GM23338 (cell line): ENCODE measurements at regions not wholly inside any gene's neighbourhood (a gene's known extent, or its start where the extent isn't known, plus 50 kb on each side); places are given as distances from the start of the nearest gene placed in this dataset.

ENCODE experiments used
- ATAC-seq: fragments of 200-7000 bp; cut with Tn5 transposase; 3 replicates; pipeline ENCODE4 v1.9.1; 2020
- DNase-seq: peaks from one replicate; pipeline ENCODE4 v3.0.0-alpha.2; 2015; ENCODE audit warnings: low spot score
- H2AFZ ChIP-seq: fragments of 200-600 bp; sonication (generic); 2 replicates; pipeline ENCODE4 v1.8.0; 2016; ENCODE audit warnings: antibody characterized with exemption, mild to moderate bottlenecking, moderate library complexity
- H3F3A ChIP-seq: fragments of 200-600 bp; sonication (generic); replicated peaks from 2 replicates; pipeline ENCODE4 v1.8.0; 2017; ENCODE audit warnings: antibody characterized with exemption, mixed run types, low read depth
- H3K27ac ChIP-seq: fragments of 200-600 bp; sonication (generic); 2 replicates; pipeline ENCODE4 v1.6.1; 2016; ENCODE audit warnings: low read depth
- H3K27me3 ChIP-seq: fragments of 200-600 bp; sonication (generic); 2 replicates; pipeline ENCODE4 v1.8.0; 2016; ENCODE audit warnings: mild to moderate bottlenecking, mixed run types, moderate library complexity; ENCODE audit not compliant: insufficient read depth
- H3K36me3 ChIP-seq: fragments of 200-600 bp; sonication (generic); 2 replicates; pipeline ENCODE4 v1.8.0; 2016; ENCODE audit warnings: mild to moderate bottlenecking; ENCODE audit not compliant: insufficient read depth
- H3K4me1 ChIP-seq: fragments of 200-600 bp; sonication (generic); 2 replicates; pipeline ENCODE4 v1.8.0; 2016; ENCODE audit warnings: mild to moderate bottlenecking, moderate library complexity; ENCODE audit not compliant: insufficient read depth
- H3K4me2 ChIP-seq: fragments of 200-600 bp; sonication (generic); 2 replicates; pipeline ENCODE4 v1.7.1; 2017; ENCODE audit warnings: mixed run types
- H3K4me3 ChIP-seq: fragments of 200-600 bp; sonication (generic); 2 replicates; pipeline ENCODE4 v1.6.1; 2016; ENCODE audit warnings: mixed run types
- H3K79me2 ChIP-seq: fragments of 200-600 bp; sonication (generic); replicated peaks from 2 replicates; pipeline ENCODE4 v1.8.0; 2017; ENCODE audit warnings: mild to moderate bottlenecking; ENCODE audit not compliant: insufficient read depth
- H3K9me2 ChIP-seq: fragments of 200-600 bp; sonication (generic); 2 replicates; pipeline ENCODE4 v1.8.0; 2017; ENCODE audit not compliant: insufficient read depth
- H4K20me1 ChIP-seq: fragments of 200-600 bp; sonication (generic); replicated peaks from 2 replicates; pipeline ENCODE4 v1.8.0; 2017; ENCODE audit warnings: mild to moderate bottlenecking; ENCODE audit not compliant: insufficient read depth
- H3K27ac Mint-ChIP-seq: 2 replicates; pipeline ENCODE4 v1.8.0; 2020; ENCODE audit warnings: inconsistent platforms, mild to moderate bottlenecking, moderate library complexity, mixed read lengths
- H3K27me3 Mint-ChIP-seq: 3 replicates; pipeline ENCODE4 v1.8.0; 2022; ENCODE audit warnings: low read depth, mild to moderate bottlenecking, moderate library complexity, mixed read lengths, inconsistent platforms; ENCODE audit not compliant: insufficient read depth, poor library complexity
- H3K36me3 Mint-ChIP-seq: 3 replicates; pipeline ENCODE4 v1.8.0; 2021; ENCODE audit warnings: low read depth, mild to moderate bottlenecking, inconsistent platforms, moderate library complexity, mixed read lengths
- H3K4me1 Mint-ChIP-seq: 3 replicates; pipeline ENCODE4 v1.8.0; 2020; ENCODE audit warnings: mild to moderate bottlenecking, inconsistent platforms, mixed read lengths
- H3K4me3 Mint-ChIP-seq: 3 replicates; pipeline ENCODE4 v1.8.0; 2021; ENCODE audit warnings: moderate library complexity, mild to moderate bottlenecking, inconsistent platforms, mixed read lengths
- H3K9me3 Mint-ChIP-seq: 3 replicates; pipeline ENCODE4 v1.8.0; 2020; ENCODE audit warnings: moderate library complexity, mild to moderate bottlenecking, inconsistent platforms, mixed read lengths
- CREB1 ChIP-seq: fragments of 250-450 bp; sonication (Bioruptor Pico); IDR thresholded peaks from 2 replicates; pipeline ENCODE4 v1.5.0; 2020; ENCODE audit warnings: low read depth, mild to moderate bottlenecking, moderate library complexity
- EZH2 ChIP-seq: fragments of 200-600 bp; sonication (generic); IDR thresholded peaks from one replicate; pipeline ENCODE4 v1.8.0; 2017; ENCODE audit warnings: antibody characterized with exemption, mild to moderate bottlenecking, low read depth; ENCODE audit not compliant: unreplicated experiment
- EZH2phosphoT487 ChIP-seq: fragments of 200-600 bp; sonication (generic); IDR thresholded peaks from one replicate; pipeline ENCODE4 v1.8.1; 2018; ENCODE audit warnings: antibody characterized with exemption; ENCODE audit not compliant: unreplicated experiment
- NANOG ChIP-seq: IDR thresholded peaks from 2 replicates; pipeline ENCODE4 v1.6.1; 2016; ENCODE audit warnings: antibody characterized with exemption, borderline replicate concordance
- POLR2AphosphoS5 ChIP-seq: IDR thresholded peaks from 2 replicates; pipeline ENCODE4 v1.6.1; 2016; ENCODE audit warnings: antibody characterized with exemption, low read depth
- ZNF114 ChIP-seq: fragments of 250-450 bp; sonication (Bioruptor Pico); IDR thresholded peaks from 2 replicates; pipeline ENCODE4 v1.5.0; 2020; ENCODE audit warnings: mild to moderate bottlenecking, moderate library complexity
- ZNF331 ChIP-seq: fragments of 250-450 bp; sonication (Bioruptor Pico); IDR thresholded peaks from 2 replicates; pipeline ENCODE4 v1.5.0; 2020; ENCODE audit warnings: low read depth, mild to moderate bottlenecking, moderate library complexity
- TF ChIP-seq, protein P1 (sequence below), 2 experiments: fragments of 200-600 bp in 1 of 2; sonication (generic) in 1 of 2; conservative IDR thresholded peaks; 2 replicates each; pipeline versions ENCODE4 v1.5.1 to v1.6.1; 2016 to 2017; ENCODE audit warnings: antibody characterized with exemption in 2 of 2, low read depth in 2 of 2, mild to moderate bottlenecking in 2 of 2, moderate library complexity in 1 of 2
- TF ChIP-seq, protein P2 (sequence below): IDR thresholded peaks from 2 replicates; pipeline ENCODE4 v1.6.1; 2016; ENCODE audit warnings: antibody characterized with exemption
- TF ChIP-seq, protein P3 (sequence below): IDR thresholded peaks from one replicate; pipeline ENCODE4 v1.6.1; 2018; ENCODE audit warnings: antibody characterized with exemption; ENCODE audit not compliant: unreplicated experiment

DNA sequence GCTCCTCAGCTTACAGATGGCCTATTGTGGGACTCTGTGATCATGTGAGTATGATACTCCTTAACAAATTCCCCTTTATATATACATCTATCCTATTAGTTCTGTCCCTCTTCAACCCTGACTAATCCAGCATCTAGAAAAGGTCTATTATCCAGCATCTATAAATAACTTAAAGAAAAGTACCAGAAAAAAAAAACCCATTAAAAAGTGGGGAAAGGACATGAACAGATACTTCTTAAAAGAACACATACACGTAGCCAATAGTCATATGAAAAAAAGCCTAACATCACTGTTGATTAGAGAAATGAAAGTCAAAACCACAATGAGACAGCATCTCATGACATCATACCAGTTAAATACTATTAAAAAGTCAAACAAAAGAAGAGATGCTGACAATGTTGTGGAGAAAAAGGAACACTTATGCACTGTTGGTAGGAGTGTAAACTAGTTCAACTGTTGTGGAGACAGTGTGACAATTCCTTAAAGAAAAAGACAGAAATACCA lies 549.5 kb upstream of the GRM3 start (continued):
- TF ChIP-seq, protein P1, sequence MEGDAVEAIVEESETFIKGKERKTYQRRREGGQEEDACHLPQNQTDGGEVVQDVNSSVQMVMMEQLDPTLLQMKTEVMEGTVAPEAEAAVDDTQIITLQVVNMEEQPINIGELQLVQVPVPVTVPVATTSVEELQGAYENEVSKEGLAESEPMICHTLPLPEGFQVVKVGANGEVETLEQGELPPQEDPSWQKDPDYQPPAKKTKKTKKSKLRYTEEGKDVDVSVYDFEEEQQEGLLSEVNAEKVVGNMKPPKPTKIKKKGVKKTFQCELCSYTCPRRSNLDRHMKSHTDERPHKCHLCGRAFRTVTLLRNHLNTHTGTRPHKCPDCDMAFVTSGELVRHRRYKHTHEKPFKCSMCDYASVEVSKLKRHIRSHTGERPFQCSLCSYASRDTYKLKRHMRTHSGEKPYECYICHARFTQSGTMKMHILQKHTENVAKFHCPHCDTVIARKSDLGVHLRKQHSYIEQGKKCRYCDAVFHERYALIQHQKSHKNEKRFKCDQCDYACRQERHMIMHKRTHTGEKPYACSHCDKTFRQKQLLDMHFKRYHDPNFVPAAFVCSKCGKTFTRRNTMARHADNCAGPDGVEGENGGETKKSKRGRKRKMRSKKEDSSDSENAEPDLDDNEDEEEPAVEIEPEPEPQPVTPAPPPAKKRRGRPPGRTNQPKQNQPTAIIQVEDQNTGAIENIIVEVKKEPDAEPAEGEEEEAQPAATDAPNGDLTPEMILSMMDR (conservative IDR thresholded peaks at IDR 0.05; ENCODE audit: low read depth in 2 of 2) = no peak
- TF ChIP-seq EZH2 (no peak), NANOG (no peak)

DNA sequence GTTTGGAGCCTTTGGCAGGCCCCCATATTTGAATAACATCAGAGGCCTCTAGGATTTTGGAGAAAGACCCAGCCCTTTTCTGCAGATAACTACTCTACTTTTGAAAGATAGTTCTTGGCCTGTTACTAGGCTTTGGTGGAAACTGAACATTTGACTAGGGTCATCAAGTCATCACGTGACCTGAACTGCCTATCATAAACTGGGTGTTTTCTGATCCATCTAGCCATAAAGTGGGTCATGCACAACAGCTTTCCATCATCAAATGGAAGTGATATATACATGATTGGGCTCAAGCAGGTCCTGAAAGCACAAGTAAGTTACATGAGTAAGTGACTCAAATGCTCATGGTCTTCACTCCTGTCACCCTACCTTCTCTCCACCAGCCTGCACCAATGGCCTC lies 552.3 kb upstream of the GRM3 start:
- Histone ChIP-seq H3K36me3 (no peaks in the 10 kb centered on the region; the same call in 1 of the 2 replicates), H3K9me2 (peaks cover 10% of the 10 kb centered on the region), H3F3A (no peaks in the 10 kb centered on the region), H3K4me1 (no peaks in the 10 kb centered on the region), H2AFZ (no peak overlapping the region), H3K4me2 (no peak overlapping the region), H3K79me2 (no peaks in the 10 kb centered on the region), H3K27me3 (no peaks in the 10 kb centered on the region), H3K27ac (no peak overlapping the region), H3K4me3 (no peak overlapping the region), H4K20me1 (no peaks in the 10 kb centered on the region)
- TF ChIP-seq EZH2phosphoT487 = no peak
- no peak for TF ChIP-seq ZNF114 (CRISPR knock-in tag)
- TF ChIP-seq NANOG = no peak
- TF ChIP-seq, protein P1 (conservative IDR thresholded peaks at IDR 0.05; ENCODE audit: low read depth in 2 of 2) = no peak
- no peak for TF ChIP-seq CREB1
- no peak for TF ChIP-seq ZNF331 (CRISPR knock-in tag)
- TF ChIP-seq, protein P2, sequence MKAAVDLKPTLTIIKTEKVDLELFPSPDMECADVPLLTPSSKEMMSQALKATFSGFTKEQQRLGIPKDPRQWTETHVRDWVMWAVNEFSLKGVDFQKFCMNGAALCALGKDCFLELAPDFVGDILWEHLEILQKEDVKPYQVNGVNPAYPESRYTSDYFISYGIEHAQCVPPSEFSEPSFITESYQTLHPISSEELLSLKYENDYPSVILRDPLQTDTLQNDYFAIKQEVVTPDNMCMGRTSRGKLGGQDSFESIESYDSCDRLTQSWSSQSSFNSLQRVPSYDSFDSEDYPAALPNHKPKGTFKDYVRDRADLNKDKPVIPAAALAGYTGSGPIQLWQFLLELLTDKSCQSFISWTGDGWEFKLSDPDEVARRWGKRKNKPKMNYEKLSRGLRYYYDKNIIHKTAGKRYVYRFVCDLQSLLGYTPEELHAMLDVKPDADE = no peak
- ATAC-seq = no peak
- H3K36me3 Mint-ChIP-seq = 0 out of 3 replicates have a peak, but pooled peaks cover 3% of the 10 kb centered on the region
- H3K4me1 Mint-ChIP-seq = no peaks in the 10 kb centered on the region
- DNase-seq = no peak
- H3K27me3 Mint-ChIP-seq = no peaks in the 10 kb centered on the region
- no peak overlapping the region for H3K27ac Mint-ChIP-seq
- peaks cover 13% of the 10 kb centered on the region for H3K9me3 Mint-ChIP-seq
- H3K4me3 Mint-ChIP-seq = no peak overlapping the region

DNA sequence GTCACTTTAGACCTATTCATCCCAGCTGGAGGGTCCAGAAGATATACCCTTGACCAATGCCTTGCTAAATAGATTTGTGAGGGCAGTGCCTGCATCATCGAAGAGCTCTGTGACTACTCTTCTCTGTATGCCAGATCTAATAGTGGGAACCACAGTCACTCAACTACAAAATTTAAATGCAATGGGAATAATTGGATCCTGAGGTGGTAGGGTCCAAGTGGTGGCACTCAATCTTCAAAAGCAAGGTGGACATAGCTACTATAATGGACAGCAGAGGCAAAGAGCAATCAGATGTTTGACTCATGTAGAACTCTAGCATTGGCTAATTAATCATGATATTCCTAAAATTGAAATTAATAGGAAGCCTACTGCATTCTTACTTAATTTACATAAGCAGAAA lies 554.3 kb upstream of the GRM3 start:
- Mint-ChIP-seq H3K9me3 (peaks cover 13% of the 10 kb centered on the region), H3K36me3 (0 out of 3 replicates have a peak, but pooled peaks cover 3% of the 10 kb centered on the region), H3K27me3 (no peaks in the 10 kb centered on the region), H3K4me3 (no peak overlapping the region), H3K27ac (no peak overlapping the region), H3K4me1 (no peaks in the 10 kb centered on the region)
- Histone ChIP-seq H3K4me2 (no peak overlapping the region), H3K27ac (no peak overlapping the region), H3F3A (no peaks in the 10 kb centered on the region), H3K27me3 (no peaks in the 10 kb centered on the region), H3K79me2 (no peaks in the 10 kb centered on the region), H2AFZ (no peak overlapping the region), H3K9me2 (peaks cover 10% of the 10 kb centered on the region), H4K20me1 (no peaks in the 10 kb centered on the region), H3K36me3 (no peaks in the 10 kb centered on the region; the same call in 1 of the 2 replicates), H3K4me1 (no peaks in the 10 kb centered on the region), H3K4me3 (no peak overlapping the region)
- no peak for ATAC-seq
- no peak for DNase-seq
- TF ChIP-seq POLR2AphosphoS5 (no peak), ZNF331 (CRISPR knock-in tag) (no peak), EZH2 (no peak)
- TF ChIP-seq, protein P1 (conservative IDR thresholded peaks at IDR 0.05; ENCODE audit: low read depth in 2 of 2) = no peak
- TF ChIP-seq, protein P3, sequence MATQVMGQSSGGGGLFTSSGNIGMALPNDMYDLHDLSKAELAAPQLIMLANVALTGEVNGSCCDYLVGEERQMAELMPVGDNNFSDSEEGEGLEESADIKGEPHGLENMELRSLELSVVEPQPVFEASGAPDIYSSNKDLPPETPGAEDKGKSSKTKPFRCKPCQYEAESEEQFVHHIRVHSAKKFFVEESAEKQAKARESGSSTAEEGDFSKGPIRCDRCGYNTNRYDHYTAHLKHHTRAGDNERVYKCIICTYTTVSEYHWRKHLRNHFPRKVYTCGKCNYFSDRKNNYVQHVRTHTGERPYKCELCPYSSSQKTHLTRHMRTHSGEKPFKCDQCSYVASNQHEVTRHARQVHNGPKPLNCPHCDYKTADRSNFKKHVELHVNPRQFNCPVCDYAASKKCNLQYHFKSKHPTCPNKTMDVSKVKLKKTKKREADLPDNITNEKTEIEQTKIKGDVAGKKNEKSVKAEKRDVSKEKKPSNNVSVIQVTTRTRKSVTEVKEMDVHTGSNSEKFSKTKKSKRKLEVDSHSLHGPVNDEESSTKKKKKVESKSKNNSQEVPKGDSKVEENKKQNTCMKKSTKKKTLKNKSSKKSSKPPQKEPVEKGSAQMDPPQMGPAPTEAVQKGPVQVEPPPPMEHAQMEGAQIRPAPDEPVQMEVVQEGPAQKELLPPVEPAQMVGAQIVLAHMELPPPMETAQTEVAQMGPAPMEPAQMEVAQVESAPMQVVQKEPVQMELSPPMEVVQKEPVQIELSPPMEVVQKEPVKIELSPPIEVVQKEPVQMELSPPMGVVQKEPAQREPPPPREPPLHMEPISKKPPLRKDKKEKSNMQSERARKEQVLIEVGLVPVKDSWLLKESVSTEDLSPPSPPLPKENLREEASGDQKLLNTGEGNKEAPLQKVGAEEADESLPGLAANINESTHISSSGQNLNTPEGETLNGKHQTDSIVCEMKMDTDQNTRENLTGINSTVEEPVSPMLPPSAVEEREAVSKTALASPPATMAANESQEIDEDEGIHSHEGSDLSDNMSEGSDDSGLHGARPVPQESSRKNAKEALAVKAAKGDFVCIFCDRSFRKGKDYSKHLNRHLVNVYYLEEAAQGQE = no peak
